Suppressor macrophage treated with lipopolysaccharide for 1 hour (primary cell): ENCODE measurements at regions not wholly inside any gene's neighbourhood (a gene's known extent, or its start where the extent isn't known, plus 50 kb on each side); places are given as distances from the start of the nearest gene placed in this dataset.
A peak's percentile ranks its signal among the peaks of the same experiment; 100 is the strongest.

Source experiments
- DNase-seq, 3 donors: peaks; one replicate each; pipeline ENCODE4 v3.0.0-alpha.2; 2020 to 2022

GRCh38 chrX:13266641-13267345 lies 53.1 kb downstream of the ATXN3L start:
- peak; percentile 32 to 68 (median 49) for DNase-seq

GRCh38 chrX:13265549-13266132 lies 54.2 kb downstream of the ATXN3L start:
- no peak for DNase-seq

- DNase-seq = no peak
These were observed 54.7 kb downstream of the ATXN3L start for GRCh38 chrX:13265111-13265510.

- DNase-seq = no peak
These were observed 56.1 kb downstream of the ATXN3L start for GRCh38 chrX:13263560-13264251.

GRCh38 chrX:13261348-13261747 lies 58.5 kb downstream of the ATXN3L start:
- no peak for DNase-seq

GRCh38 chrX:13260598-13260997 lies 59.3 kb downstream of the ATXN3L start:
- no peak for DNase-seq

- DNase-seq = no peak
These were observed 61.1 kb downstream of the ATXN3L start for GRCh38 chrX:13258725-13259124.

- peak in 1 of 3 donors; percentile 31 for DNase-seq
These were observed 61.8 kb downstream of the ATXN3L start for GRCh38 chrX:13258052-13258444.

GRCh38 chrX:13257223-13258051 lies 62.4 kb downstream of the ATXN3L start:
- no peak for DNase-seq

GRCh38 chrX:13256603-13257002 lies 63.2 kb downstream of the ATXN3L start:
- DNase-seq = no peak

- no peak for DNase-seq
These were observed 65.0 kb downstream of the ATXN3L start for GRCh38 chrX:13254870-13255269.

GRCh38 chrX:13254076-13254785 lies 65.6 kb downstream of the ATXN3L start:
- no peak for DNase-seq

GRCh38 chrX:13253223-13253622 lies 66.6 kb downstream of the ATXN3L start:
- DNase-seq = no peak

- DNase-seq = no peak
These were observed 67.1 kb downstream of the ATXN3L start for GRCh38 chrX:13252726-13253125.

GRCh38 chrX:13250826-13251580 lies 68.8 kb downstream of the ATXN3L start:
- DNase-seq = peak; percentile 69 to 88 (median 76)

- DNase-seq = no peak
These were observed 70.9 kb downstream of the ATXN3L start for GRCh38 chrX:13248867-13249486.

- no peak for DNase-seq
These were observed 80.6 kb downstream of the ATXN3L start for GRCh38 chrX:13239272-13239671.

GRCh38 chrX:13235930-13236329 lies 83.9 kb downstream of the ATXN3L start:
- peak in 2 of 3 donors; percentile 13 to 31 for DNase-seq

- no peak for DNase-seq
These were observed 87.4 kb downstream of the ATXN3L start for GRCh38 chrX:13232484-13232883.

GRCh38 chrX:13226214-13226613 lies 93.6 kb downstream of the ATXN3L start:
- DNase-seq = no peak

- DNase-seq = peak in 2 of 3 donors; percentile 3 to 26
These were observed 95.8 kb downstream of the ATXN3L start for GRCh38 chrX:13223868-13224567.
